Chondrocyte (in vitro differentiated cells): ENCODE measurements at regions not wholly inside any gene's neighbourhood (a gene's known extent, or its start where the extent isn't known, plus 50 kb on each side); places are given as distances from the start of the nearest gene placed in this dataset.

Experiments
- DNase-seq: peaks from one replicate; pipeline ENCODE4 v3.0.0; 2021; ENCODE audit warnings: mixed read lengths, low spot score
- H3K27ac Mint-ChIP-seq: one replicate; pipeline ENCODE4 v1.8.0; 2021; ENCODE audit warnings: mild to moderate bottlenecking, moderate library complexity, mixed read lengths; ENCODE audit not compliant: unreplicated experiment
- H3K27me3 Mint-ChIP-seq: 2 replicates; pipeline ENCODE4 v1.8.0; 2021; ENCODE audit warnings: low read depth, mixed read lengths
- H3K36me3 Mint-ChIP-seq: 2 replicates; pipeline ENCODE4 v1.8.0; 2021; ENCODE audit warnings: low read depth, mixed read lengths
- H3K4me1 Mint-ChIP-seq: 2 replicates; pipeline ENCODE4 v1.8.0; 2021; ENCODE audit warnings: low read depth, mild to moderate bottlenecking, mixed read lengths
- H3K4me3 Mint-ChIP-seq: one replicate; pipeline ENCODE4 v1.8.0; 2021; ENCODE audit warnings: mild to moderate bottlenecking, moderate library complexity, mixed read lengths; ENCODE audit not compliant: unreplicated experiment
- H3K9me3 Mint-ChIP-seq: 2 replicates; pipeline ENCODE4 v1.8.0; 2021; ENCODE audit warnings: low read depth, mixed read lengths
- TF ChIP-seq, protein P1 (sequence below): fragments of 200-600 bp; sonication (generic); IDR thresholded peaks from 2 replicates; pipeline ENCODE4 v1.5.0; 2021; ENCODE audit warnings: antibody characterized with exemption, mild to moderate bottlenecking, moderate library complexity

DNA sequence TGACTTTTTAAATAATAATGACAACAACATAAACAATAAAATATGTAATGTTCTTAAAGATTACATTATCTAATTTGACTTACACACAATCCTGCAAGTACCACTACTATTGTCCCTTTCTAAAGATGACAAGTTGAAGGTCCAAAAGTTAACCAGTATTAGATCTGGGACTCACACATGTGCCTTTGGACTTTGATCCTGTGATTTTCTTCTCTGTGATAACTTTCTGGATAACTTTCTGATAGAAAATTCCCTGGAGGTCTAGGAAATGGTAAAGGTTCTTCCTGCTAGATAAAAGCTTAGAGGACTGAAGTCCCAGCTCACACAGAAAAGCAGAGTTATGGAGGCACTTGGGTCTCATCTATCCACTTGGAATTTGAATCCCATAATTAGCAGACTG, 311.9 kb upstream of the KLHL29 start:
- H3K36me3 Mint-ChIP-seq = no peaks in the 10 kb centered on the region
- H3K4me3 Mint-ChIP-seq = no peak overlapping the region
- no peak for DNase-seq
- TF ChIP-seq, protein P1, sequence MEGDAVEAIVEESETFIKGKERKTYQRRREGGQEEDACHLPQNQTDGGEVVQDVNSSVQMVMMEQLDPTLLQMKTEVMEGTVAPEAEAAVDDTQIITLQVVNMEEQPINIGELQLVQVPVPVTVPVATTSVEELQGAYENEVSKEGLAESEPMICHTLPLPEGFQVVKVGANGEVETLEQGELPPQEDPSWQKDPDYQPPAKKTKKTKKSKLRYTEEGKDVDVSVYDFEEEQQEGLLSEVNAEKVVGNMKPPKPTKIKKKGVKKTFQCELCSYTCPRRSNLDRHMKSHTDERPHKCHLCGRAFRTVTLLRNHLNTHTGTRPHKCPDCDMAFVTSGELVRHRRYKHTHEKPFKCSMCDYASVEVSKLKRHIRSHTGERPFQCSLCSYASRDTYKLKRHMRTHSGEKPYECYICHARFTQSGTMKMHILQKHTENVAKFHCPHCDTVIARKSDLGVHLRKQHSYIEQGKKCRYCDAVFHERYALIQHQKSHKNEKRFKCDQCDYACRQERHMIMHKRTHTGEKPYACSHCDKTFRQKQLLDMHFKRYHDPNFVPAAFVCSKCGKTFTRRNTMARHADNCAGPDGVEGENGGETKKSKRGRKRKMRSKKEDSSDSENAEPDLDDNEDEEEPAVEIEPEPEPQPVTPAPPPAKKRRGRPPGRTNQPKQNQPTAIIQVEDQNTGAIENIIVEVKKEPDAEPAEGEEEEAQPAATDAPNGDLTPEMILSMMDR = no peak
- no peaks in the 10 kb centered on the region for H3K4me1 Mint-ChIP-seq
- H3K27me3 Mint-ChIP-seq = peaks cover 16% of the 10 kb centered on the region
- no peaks in the 10 kb centered on the region for H3K9me3 Mint-ChIP-seq
- no peak overlapping the region for H3K27ac Mint-ChIP-seq

DNA sequence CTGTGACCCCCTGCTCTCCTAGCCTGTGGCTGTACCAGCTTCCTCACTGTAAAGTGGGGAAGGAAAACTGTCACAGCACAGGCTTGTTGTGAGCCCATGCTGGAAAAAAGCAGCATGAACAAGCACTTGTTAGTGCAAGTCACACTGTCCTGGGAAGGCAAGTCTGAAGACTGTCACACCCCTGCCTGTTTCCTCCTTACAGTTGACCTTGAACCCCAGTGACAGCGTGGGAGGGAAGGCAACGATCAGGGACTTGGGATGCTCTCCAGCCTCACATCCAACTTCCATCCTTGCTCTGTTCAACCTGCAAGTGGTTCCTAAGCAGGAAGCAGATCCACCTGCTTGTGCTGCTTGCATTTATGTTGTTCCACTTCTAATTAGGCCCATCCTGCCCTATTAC, 311.3 kb upstream of the KLHL29 start:
- Mint-ChIP-seq H3K27me3 (peaks cover 15% of the 10 kb centered on the region), H3K27ac (no peak overlapping the region), H3K36me3 (no peaks in the 10 kb centered on the region), H3K4me3 (no peak overlapping the region), H3K9me3 (no peaks in the 10 kb centered on the region), H3K4me1 (no peaks in the 10 kb centered on the region)
- TF ChIP-seq, protein P1 = no peak
- DNase-seq = no peak

DNA sequence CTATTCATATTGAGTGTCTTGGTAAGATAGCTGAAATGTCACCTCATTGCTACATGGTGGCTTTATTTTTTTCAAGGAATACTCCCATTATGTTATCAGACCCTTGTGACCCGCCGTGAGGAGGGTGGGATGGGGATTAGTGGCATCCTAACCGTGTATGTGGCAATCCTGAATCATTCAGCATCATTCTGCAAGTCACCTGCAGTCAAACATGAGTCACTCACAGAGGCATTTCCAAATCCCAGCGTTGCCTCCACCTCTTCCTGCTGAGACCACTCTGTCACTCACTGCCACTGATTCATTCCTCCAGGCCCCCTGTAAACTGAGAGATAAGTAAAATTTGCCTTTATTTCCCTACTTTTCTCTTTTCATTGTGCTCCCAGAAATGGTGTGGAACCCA, 307.4 kb upstream of the KLHL29 start:
- H3K9me3 Mint-ChIP-seq = peaks cover 16% of the 10 kb centered on the region
- no peak overlapping the region for H3K4me3 Mint-ChIP-seq
- H3K4me1 Mint-ChIP-seq = no peaks in the 10 kb centered on the region
- TF ChIP-seq, protein P1 = no peak
- H3K36me3 Mint-ChIP-seq = no peaks in the 10 kb centered on the region
- H3K27me3 Mint-ChIP-seq = peaks cover 22% of the 10 kb centered on the region
- no peak for DNase-seq
- no peak overlapping the region for H3K27ac Mint-ChIP-seq

DNA sequence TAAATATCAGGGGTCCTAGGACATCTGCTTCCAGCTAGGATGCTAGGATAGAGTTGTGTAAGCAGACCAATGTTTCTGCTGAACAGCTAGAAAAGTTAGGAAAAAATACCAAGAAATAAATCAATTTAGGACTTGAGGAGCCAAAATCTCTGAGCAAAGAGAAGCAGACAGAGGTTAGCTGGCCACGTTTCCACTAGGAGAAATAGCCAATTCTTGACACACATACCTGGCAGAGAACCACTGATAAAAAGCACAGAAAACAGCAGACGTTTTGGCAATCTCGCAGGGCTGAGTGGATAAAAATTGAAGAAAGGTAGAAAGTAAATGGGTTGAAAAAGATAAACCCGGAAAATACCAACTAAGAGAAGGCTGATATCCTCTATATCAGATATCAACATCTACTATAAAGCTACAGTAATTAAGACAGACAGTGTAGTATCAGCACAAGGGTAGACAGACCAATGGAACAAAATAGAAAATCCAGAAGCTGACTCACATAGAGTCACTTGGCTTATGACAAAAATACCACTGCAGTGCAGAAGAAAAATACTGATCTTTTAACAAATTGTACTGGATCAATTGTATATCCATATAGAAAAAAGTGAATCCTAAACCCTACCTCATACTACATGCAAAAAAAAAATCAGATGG, 306.1 kb upstream of the KLHL29 start:
- peaks cover 16% of the 10 kb centered on the region for H3K9me3 Mint-ChIP-seq
- no peaks in the 10 kb centered on the region for H3K4me1 Mint-ChIP-seq
- H3K27me3 Mint-ChIP-seq = peaks cover 22% of the 10 kb centered on the region
- H3K4me3 Mint-ChIP-seq = no peak overlapping the region
- H3K27ac Mint-ChIP-seq = no peak overlapping the region
- TF ChIP-seq, protein P1 = no peak
- DNase-seq = no peak
- no peaks in the 10 kb centered on the region for H3K36me3 Mint-ChIP-seq

DNA sequence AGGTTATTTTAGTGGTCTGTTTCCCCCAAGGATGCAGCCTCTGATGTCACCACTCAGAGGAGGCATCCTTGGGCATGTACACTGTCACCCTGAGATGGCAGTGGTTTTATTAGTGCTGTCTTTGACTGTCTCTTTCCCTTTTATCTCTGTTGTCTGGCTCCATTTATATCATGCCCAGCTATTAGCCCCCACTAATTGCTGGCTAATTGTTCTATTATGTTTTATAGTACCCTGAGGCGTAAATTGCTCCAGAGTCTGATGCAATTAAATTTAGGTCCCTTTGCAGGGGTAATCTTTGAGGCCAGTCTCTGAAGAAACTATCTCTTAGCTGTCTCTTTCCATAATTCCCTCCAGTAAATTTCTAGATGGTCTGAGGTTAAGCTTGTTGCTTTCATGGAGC, 301.0 kb upstream of the KLHL29 start:
- peaks cover 7% of the 10 kb centered on the region for H3K27me3 Mint-ChIP-seq
- H3K4me3 Mint-ChIP-seq = no peak overlapping the region
- no peaks in the 10 kb centered on the region for H3K4me1 Mint-ChIP-seq
- TF ChIP-seq, protein P1 = no peak
- no peaks in the 10 kb centered on the region for H3K36me3 Mint-ChIP-seq
- H3K9me3 Mint-ChIP-seq = peaks cover 26% of the 10 kb centered on the region
- no peak for DNase-seq
- H3K27ac Mint-ChIP-seq = no peak overlapping the region
